OCI-LY1 (cell line): ENCODE measurements at regions not wholly inside any gene's neighbourhood (a gene's known extent, or its start where the extent isn't known, plus 50 kb on each side); places are given as distances from the start of the nearest gene placed in this dataset.

Experiments
- H2AFZ ChIP-seq: fragments of 200-600 bp; sonication (generic), shearing (Covaris generic); 2 replicates; pipeline ENCODE4 v1.6.0; 2014; ENCODE audit warnings: antibody characterized with exemption, mild to moderate bottlenecking, low read length
- H3F3A ChIP-seq: fragments of 200-600 bp; sonication (generic), shearing (Covaris generic); 2 replicates; pipeline ENCODE4 v1.6.0; 2014; ENCODE audit warnings: mild to moderate bottlenecking, antibody characterized with exemption, low read length, moderate library complexity; ENCODE audit not compliant: insufficient read depth
- H3K27ac ChIP-seq: fragments of 200-600 bp; sonication (generic); 2 replicates; pipeline ENCODE4 v1.5.1; 2014; ENCODE audit warnings: low read length, mixed run types, mild to moderate bottlenecking, low read depth; ENCODE audit not compliant: poor library complexity, severe bottlenecking
- H3K27me3 ChIP-seq: fragments of 200-600 bp; sonication (generic); 2 replicates; pipeline ENCODE4 v1.6.0; 2014; ENCODE audit warnings: antibody characterized with exemption, mild to moderate bottlenecking, low read length, moderate library complexity; ENCODE audit not compliant: insufficient read depth
- H3K36me3 ChIP-seq: fragments of 200-600 bp; sonication (generic); 2 replicates; pipeline ENCODE4 v1.6.1; 2014; ENCODE audit warnings: mild to moderate bottlenecking, antibody characterized with exemption, low read length, moderate library complexity, mixed read lengths; ENCODE audit not compliant: insufficient read depth
- H3K4me1 ChIP-seq: fragments of 200-600 bp; sonication (generic); 2 replicates; pipeline ENCODE4 v1.5.1; 2014; ENCODE audit warnings: mild to moderate bottlenecking, low read length, moderate library complexity; ENCODE audit not compliant: insufficient read depth, severe bottlenecking
- H3K4me2 ChIP-seq: fragments of 200-600 bp; sonication (generic), shearing (Covaris generic); 2 replicates; pipeline ENCODE4 v1.6.1; 2014; ENCODE audit warnings: low read length
- H3K4me3 ChIP-seq: fragments of 200-600 bp; sonication (generic); 2 replicates; pipeline ENCODE4 v1.5.1; 2014; ENCODE audit warnings: low read length, low read depth, mild to moderate bottlenecking, mixed read lengths; ENCODE audit not compliant: poor library complexity, severe bottlenecking
- H3K79me2 ChIP-seq: fragments of 200-600 bp; shearing (Covaris generic); 2 replicates; pipeline ENCODE4 v1.6.1; 2016; ENCODE audit warnings: mixed run types, low read length, mixed read lengths; ENCODE audit not compliant: insufficient read depth
- H3K9ac ChIP-seq: fragments of 200-600 bp; sonication (generic), shearing (Covaris generic); 2 replicates; pipeline ENCODE4 v1.6.1; 2014; ENCODE audit warnings: mild to moderate bottlenecking, low read length, mixed read lengths
- H3K9me2 ChIP-seq: fragments of 200-600 bp; sonication (generic), shearing (Covaris generic); 2 replicates; pipeline ENCODE4 v1.6.1; 2014; ENCODE audit warnings: low read depth, mild to moderate bottlenecking, low read length, mixed read lengths
- H3K9me3 ChIP-seq: fragments of 200-600 bp; shearing (Covaris generic); 2 replicates; pipeline ENCODE4 v1.6.1; 2014; ENCODE audit warnings: low read length, mixed read lengths
- H4K20me1 ChIP-seq: fragments of 200-600 bp; sonication (generic), shearing (Covaris generic); 2 replicates; pipeline ENCODE4 v1.6.0; 2016; ENCODE audit warnings: mild to moderate bottlenecking, low read length; ENCODE audit not compliant: insufficient read depth
- EZH2 ChIP-seq: fragments of 200-600 bp; sonication (generic), shearing (Covaris generic); IDR thresholded peaks from 2 replicates; pipeline ENCODE4 v1.8.0; 2017; ENCODE audit warnings: borderline replicate concordance, mixed run types, mild to moderate bottlenecking, antibody characterized with exemption, low read length, moderate library complexity, mixed read lengths
- TF ChIP-seq, protein P1 (sequence below): fragments of 200-600 bp; sonication (generic), shearing (Covaris generic); IDR thresholded peaks from 2 replicates; pipeline ENCODE4 v1.5.1; 2017; ENCODE audit warnings: mild to moderate bottlenecking, antibody characterized with exemption, low read length, moderate library complexity, mixed read lengths

DNA sequence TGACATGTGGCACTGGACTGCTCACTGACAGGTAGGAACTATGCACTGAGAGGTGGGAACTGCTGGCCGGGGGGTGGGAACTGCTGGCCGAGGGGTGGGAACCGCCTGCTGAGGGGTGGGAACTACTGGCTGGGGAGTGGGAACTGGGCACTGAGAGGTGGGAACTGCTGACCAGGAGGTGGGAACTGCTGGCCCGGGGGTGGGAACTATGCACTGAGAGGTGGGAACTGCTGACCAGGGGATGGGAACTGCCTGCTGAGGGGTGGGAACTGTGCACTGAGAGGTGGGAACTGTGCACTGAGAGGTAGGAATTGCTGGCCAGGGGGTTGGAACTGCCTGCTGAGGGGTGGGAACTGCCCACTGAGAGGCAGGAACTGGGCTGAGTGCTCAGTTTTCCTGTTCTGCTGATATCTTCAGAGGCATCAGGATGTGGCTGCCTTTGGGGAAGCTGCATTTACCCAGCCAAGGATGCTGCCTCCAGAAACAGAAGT, 90.2 kb downstream of the THBS2 start:
- Histone ChIP-seq H3K79me2 (no peaks in the 10 kb centered on the region), H3K9me2 (no peaks in the 10 kb centered on the region), H3F3A (no peaks in the 10 kb centered on the region), H2AFZ (no peak overlapping the region), H3K4me1 (no peaks in the 10 kb centered on the region), H3K36me3 (no peaks in the 10 kb centered on the region), H3K9me3 (no peaks in the 10 kb centered on the region), H3K9ac (no peak overlapping the region), H4K20me1 (no peaks in the 10 kb centered on the region), H3K27ac (no peak overlapping the region), H3K27me3 (no peaks in the 10 kb centered on the region; the same call in 1 of the 2 replicates), H3K4me2 (no peak overlapping the region), H3K4me3 (no peak overlapping the region)
- TF ChIP-seq, protein P1, sequence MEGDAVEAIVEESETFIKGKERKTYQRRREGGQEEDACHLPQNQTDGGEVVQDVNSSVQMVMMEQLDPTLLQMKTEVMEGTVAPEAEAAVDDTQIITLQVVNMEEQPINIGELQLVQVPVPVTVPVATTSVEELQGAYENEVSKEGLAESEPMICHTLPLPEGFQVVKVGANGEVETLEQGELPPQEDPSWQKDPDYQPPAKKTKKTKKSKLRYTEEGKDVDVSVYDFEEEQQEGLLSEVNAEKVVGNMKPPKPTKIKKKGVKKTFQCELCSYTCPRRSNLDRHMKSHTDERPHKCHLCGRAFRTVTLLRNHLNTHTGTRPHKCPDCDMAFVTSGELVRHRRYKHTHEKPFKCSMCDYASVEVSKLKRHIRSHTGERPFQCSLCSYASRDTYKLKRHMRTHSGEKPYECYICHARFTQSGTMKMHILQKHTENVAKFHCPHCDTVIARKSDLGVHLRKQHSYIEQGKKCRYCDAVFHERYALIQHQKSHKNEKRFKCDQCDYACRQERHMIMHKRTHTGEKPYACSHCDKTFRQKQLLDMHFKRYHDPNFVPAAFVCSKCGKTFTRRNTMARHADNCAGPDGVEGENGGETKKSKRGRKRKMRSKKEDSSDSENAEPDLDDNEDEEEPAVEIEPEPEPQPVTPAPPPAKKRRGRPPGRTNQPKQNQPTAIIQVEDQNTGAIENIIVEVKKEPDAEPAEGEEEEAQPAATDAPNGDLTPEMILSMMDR, result no peak
- TF ChIP-seq EZH2, result no peak

DNA sequence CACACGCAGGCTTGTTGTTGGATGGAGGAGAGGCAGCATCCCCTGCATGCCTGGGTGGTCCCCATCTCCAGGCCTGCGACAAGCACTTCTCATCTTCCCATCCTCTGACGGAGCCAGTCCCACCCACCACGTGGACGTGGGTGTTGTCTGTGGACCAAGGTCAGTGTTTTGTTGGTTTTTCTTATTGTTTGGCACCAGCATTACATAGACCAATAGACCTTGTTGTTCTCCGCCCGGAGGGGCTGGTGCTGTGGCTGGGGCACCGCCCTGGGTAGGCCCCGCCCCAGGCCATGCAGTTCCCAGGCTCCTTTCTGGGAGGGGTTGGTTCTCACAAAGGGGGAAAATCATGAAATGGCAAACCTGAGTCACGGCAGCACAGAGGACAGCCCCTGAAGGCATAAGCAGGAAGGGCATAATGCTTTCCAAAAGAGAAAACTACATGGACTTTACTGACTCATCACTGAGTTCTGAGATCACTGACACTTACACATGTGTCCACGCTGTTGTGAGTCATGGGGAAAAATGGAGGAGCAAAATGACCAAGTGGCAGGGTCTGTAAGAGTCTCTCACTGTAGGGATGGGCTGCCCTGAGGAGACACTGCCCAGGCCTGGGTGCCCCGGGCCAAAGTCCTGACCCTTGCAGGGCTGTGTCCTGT, 90.8 kb downstream of the THBS2 start:
- no peaks in the 10 kb centered on the region; the same call in 1 of the 2 replicates for H3K27me3 ChIP-seq
- H3K4me1 ChIP-seq, result no peaks in the 10 kb centered on the region
- no peaks in the 10 kb centered on the region for H3K9me2 ChIP-seq
- no peak overlapping the region for H3K4me2 ChIP-seq
- no peaks in the 10 kb centered on the region for H3K9me3 ChIP-seq
- no peaks in the 10 kb centered on the region for H3F3A ChIP-seq
- H3K27ac ChIP-seq, result no peak overlapping the region
- H3K79me2 ChIP-seq, result no peaks in the 10 kb centered on the region
- TF ChIP-seq, protein P1, result no peak
- no peak for TF ChIP-seq EZH2
- no peak overlapping the region for H3K4me3 ChIP-seq
- no peak overlapping the region for H3K9ac ChIP-seq
- H3K36me3 ChIP-seq, result no peaks in the 10 kb centered on the region
- H4K20me1 ChIP-seq, result no peaks in the 10 kb centered on the region
- no peak overlapping the region for H2AFZ ChIP-seq

DNA sequence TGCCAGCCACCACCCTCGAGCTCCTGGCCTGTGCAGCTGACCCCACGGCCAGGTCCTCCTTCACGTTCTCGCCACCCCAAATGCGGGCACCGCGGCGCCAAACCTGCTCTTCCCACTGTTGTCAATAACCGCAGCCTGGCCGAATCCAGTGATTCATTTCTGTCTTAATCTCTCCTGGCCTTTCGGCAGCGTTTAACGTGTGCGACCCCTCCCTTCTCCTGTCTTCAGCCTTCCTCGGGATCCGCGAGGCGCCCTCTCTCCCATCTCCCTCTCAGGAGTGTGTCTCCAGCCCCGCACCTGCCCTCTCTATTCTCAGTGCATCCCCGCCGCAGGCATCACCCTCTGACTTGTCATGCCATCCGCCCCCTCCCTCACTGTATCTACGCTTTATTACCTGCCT, 91.4 kb downstream of the THBS2 start:
- Histone ChIP-seq H3K27me3 (no peaks in the 10 kb centered on the region; the same call in 1 of the 2 replicates), H4K20me1 (no peaks in the 10 kb centered on the region), H2AFZ (no peak overlapping the region), H3K4me2 (no peak overlapping the region), H3K9me2 (no peaks in the 10 kb centered on the region), H3K36me3 (no peaks in the 10 kb centered on the region), H3K4me3 (no peak overlapping the region), H3K27ac (no peak overlapping the region), H3K4me1 (no peaks in the 10 kb centered on the region), H3K9ac (no peak overlapping the region), H3K79me2 (no peaks in the 10 kb centered on the region), H3K9me3 (no peaks in the 10 kb centered on the region), H3F3A (no peaks in the 10 kb centered on the region)
- TF ChIP-seq EZH2, result no peak
- TF ChIP-seq, protein P1, result no peak
